ENCODE measurements at regions not wholly inside any gene's neighbourhood (a gene's known extent, or its start where the extent isn't known, plus 50 kb on each side); places are given as distances from the start of the nearest gene placed in this dataset.

DNA sequence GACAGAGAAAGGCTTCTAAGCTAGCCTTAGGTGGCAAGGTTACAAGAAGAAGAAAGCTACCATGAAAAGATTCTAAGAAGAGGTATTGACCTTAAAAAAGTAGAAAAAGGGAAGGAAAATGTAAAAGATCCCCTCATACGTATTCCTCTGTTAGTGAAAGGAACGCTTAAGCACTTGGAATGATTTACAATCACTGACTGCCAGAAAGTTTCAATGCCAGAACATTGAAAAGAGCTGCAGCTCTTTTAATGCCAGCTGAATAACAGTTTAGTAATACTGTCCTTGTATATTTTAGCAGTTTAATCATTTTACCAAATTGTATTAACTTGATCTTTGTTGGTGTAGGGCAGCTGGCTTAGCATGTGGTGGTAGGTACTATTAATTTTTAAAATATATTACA lies 650.7 kb downstream of the FAM181B start:
- Histone ChIP-seq H3K27me3 (ENCODE audit: insufficient read depth, insufficient read length) (no peaks in the 10 kb centered on the region), H3K4me3 (ENCODE audit: insufficient read length, low read depth) (no peak overlapping the region), H3K9ac (ENCODE audit: insufficient read length, low read depth) (no peak overlapping the region), H3K9me3 (ENCODE audit: insufficient read depth, low read length) (no peaks in the 10 kb centered on the region), H3K36me3 (ENCODE audit: insufficient read depth, insufficient read length, low read length) (no peaks in the 10 kb centered on the region), H3K4me1 (ENCODE audit: insufficient read depth, insufficient read length) (no peaks in the 10 kb centered on the region)
- TF ChIP-seq YY1 (IDR thresholded peaks at IDR 0.05; ENCODE audit: insufficient read depth, insufficient read length) = no peak
- DNase-seq (ENCODE audit: low read depth, low spot score) = no peak

GRCh38 chr11:82080160-82080559 lies 653.5 kb downstream of the FAM181B start:
- no peaks in the 10 kb centered on the region for H3K9me3 ChIP-seq (ENCODE audit: insufficient read depth, low read length)
- H3K36me3 ChIP-seq (ENCODE audit: insufficient read depth, insufficient read length, low read length) = no peaks in the 10 kb centered on the region
- TF ChIP-seq YY1 (IDR thresholded peaks at IDR 0.05; ENCODE audit: insufficient read depth, insufficient read length) (no peak), ZNF274 (IDR thresholded peaks at IDR 0.05; ENCODE audit: low read depth, low read length) (no peak)
- no peaks in the 10 kb centered on the region for H3K27me3 ChIP-seq (ENCODE audit: insufficient read depth, insufficient read length)
- no peaks in the 10 kb centered on the region for H3K4me1 ChIP-seq (ENCODE audit: insufficient read depth, insufficient read length)
- no peak overlapping the region for H3K9ac ChIP-seq (ENCODE audit: insufficient read length, low read depth)
- DNase-seq (ENCODE audit: low read depth, low spot score) = no peak
- H3K4me3 ChIP-seq (ENCODE audit: insufficient read length, low read depth) = no peak overlapping the region

DNA sequence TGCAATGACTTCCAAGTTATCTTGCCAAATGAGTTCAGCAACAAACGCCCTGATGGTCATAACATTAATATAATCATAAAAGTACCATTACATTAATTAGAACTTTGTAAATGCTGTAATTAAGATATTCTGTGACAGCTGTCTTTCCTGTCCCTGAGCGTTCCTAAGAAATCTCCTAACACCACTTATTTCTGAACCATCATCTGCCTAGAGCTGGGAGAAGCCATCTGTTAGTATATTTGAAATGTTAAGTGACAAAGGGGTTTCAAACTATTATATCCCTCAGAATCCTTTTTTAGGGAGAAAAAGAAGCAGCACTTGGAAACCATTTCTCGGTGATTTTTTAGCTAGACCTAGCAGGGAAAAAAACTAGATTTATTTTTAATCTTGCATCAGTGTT lies 657.5 kb downstream of the FAM181B start:
- TF ChIP-seq SUZ12 (IDR thresholded peaks at IDR 0.05; ENCODE audit: extremely low read depth, insufficient read depth, insufficient read length) (no peak), ZNF274 (IDR thresholded peaks at IDR 0.05; ENCODE audit: low read depth, low read length) (no peak), YY1 (IDR thresholded peaks at IDR 0.05; ENCODE audit: insufficient read depth, insufficient read length) (no peak)
- Histone ChIP-seq H3K4me3 (ENCODE audit: insufficient read length, low read depth) (no peak overlapping the region), H3K36me3 (ENCODE audit: insufficient read depth, insufficient read length, low read length) (no peaks in the 10 kb centered on the region), H3K27me3 (ENCODE audit: insufficient read depth, insufficient read length) (no peaks in the 10 kb centered on the region), H3K9me3 (ENCODE audit: insufficient read depth, low read length) (no peaks in the 10 kb centered on the region), H3K4me1 (ENCODE audit: insufficient read depth, insufficient read length) (no peaks in the 10 kb centered on the region), H3K9ac (ENCODE audit: insufficient read length, low read depth) (no peak overlapping the region)
- no peak for DNase-seq (ENCODE audit: low read depth, low spot score)

GRCh38 chr11:82059505-82059904 lies 674.2 kb downstream of the FAM181B start:
- TF ChIP-seq SUZ12 (IDR thresholded peaks at IDR 0.05; ENCODE audit: extremely low read depth, insufficient read depth, insufficient read length) (no peak), ZNF274 (IDR thresholded peaks at IDR 0.05; ENCODE audit: low read depth, low read length) (no peak), YY1 (IDR thresholded peaks at IDR 0.05; ENCODE audit: insufficient read depth, insufficient read length) (no peak)
- no peaks in the 10 kb centered on the region for H3K27me3 ChIP-seq (ENCODE audit: insufficient read depth, insufficient read length)
- no peaks in the 10 kb centered on the region for H3K9me3 ChIP-seq (ENCODE audit: insufficient read depth, low read length)

GRCh38 chr11:82056450-82056849 lies 677.2 kb downstream of the FAM181B start:
- no peak overlapping the region for H3K9ac ChIP-seq (ENCODE audit: insufficient read length, low read depth)
- no peaks in the 10 kb centered on the region for H3K9me3 ChIP-seq (ENCODE audit: insufficient read depth, low read length)
- no peak for TF ChIP-seq ZNF274 (IDR thresholded peaks at IDR 0.05; ENCODE audit: low read depth, low read length)
- no peak for TF ChIP-seq YY1 (IDR thresholded peaks at IDR 0.05; ENCODE audit: insufficient read depth, insufficient read length)
- TF ChIP-seq SUZ12 (IDR thresholded peaks at IDR 0.05; ENCODE audit: extremely low read depth, insufficient read depth, insufficient read length) = no peak
- H3K4me3 ChIP-seq (ENCODE audit: insufficient read length, low read depth) = no peak overlapping the region
- no peaks in the 10 kb centered on the region for H3K27me3 ChIP-seq (ENCODE audit: insufficient read depth, insufficient read length)
- no peak for DNase-seq (ENCODE audit: low read depth, low spot score)
- H3K36me3 ChIP-seq (ENCODE audit: insufficient read depth, insufficient read length, low read length) = no peaks in the 10 kb centered on the region
- H3K4me1 ChIP-seq (ENCODE audit: insufficient read depth, insufficient read length) = no peaks in the 10 kb centered on the region

More at GRCh38 chr11:82059505-82059904, 674.2 kb downstream of the FAM181B start:
- no peak for DNase-seq (ENCODE audit: low read depth, low spot score)
- Histone ChIP-seq H3K9ac (ENCODE audit: insufficient read length, low read depth) (no peak overlapping the region), H3K4me1 (ENCODE audit: insufficient read depth, insufficient read length) (no peaks in the 10 kb centered on the region), H3K36me3 (ENCODE audit: insufficient read depth, insufficient read length, low read length) (no peaks in the 10 kb centered on the region), H3K4me3 (ENCODE audit: insufficient read length, low read depth) (no peak overlapping the region)

DNA sequence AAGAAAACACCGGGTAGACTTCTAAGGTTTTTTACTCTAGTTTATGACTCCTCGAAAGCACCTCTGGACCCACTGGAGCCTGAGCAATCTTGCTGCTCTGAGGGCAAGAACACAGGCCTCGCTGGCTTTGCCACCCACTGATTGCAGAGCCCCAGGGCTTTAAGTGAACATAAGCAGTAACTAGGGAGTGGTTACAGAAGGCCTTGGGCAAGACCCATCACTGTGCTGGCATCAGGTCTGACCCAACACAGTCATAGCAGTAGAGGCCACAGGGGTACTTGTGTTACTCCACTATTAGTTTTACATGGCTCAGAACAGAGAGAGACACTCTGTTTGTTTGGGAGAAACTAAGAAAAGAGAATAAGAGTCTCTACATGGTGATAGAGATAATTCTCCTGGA lies 684.5 kb downstream of the FAM181B start:
- TF ChIP-seq YY1 (IDR thresholded peaks at IDR 0.05; ENCODE audit: insufficient read depth, insufficient read length) = no peak
- H3K4me1 ChIP-seq (ENCODE audit: insufficient read depth, insufficient read length) = no peaks in the 10 kb centered on the region
- no peak for DNase-seq (ENCODE audit: low read depth, low spot score)
- no peak overlapping the region for H3K4me3 ChIP-seq (ENCODE audit: insufficient read length, low read depth)
- H3K27me3 ChIP-seq (ENCODE audit: insufficient read depth, insufficient read length) = no peaks in the 10 kb centered on the region
- no peaks in the 10 kb centered on the region for H3K9me3 ChIP-seq (ENCODE audit: insufficient read depth, low read length)
- H3K9ac ChIP-seq (ENCODE audit: insufficient read length, low read depth) = no peak overlapping the region
- no peaks in the 10 kb centered on the region for H3K36me3 ChIP-seq (ENCODE audit: insufficient read depth, insufficient read length, low read length)

DNA sequence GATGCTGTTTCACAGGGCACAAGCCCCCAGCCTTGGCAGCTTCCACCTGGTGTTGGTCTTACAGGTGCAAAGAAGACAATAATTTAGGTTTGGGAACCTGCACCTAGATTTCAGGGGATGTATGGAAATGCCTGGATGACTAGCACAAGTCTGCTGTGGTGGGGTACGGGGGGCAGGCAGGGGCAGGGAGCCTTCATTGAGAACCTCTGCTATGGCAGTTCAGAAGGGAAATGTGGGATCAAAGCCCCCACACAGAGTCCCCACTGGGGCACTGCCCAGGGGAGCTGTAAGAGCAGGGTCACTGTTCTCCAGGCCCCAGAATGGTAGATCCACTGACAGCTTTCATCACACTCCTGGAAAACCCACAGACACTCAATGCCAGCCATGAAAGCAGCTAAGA lies 686.5 kb downstream of the FAM181B start:
- Histone ChIP-seq H3K4me1 (ENCODE audit: insufficient read depth, insufficient read length) (no peaks in the 10 kb centered on the region), H3K27me3 (ENCODE audit: insufficient read depth, insufficient read length) (no peaks in the 10 kb centered on the region), H3K9me3 (ENCODE audit: insufficient read depth, low read length) (no peaks in the 10 kb centered on the region), H3K36me3 (ENCODE audit: insufficient read depth, insufficient read length, low read length) (no peaks in the 10 kb centered on the region), H3K9ac (ENCODE audit: insufficient read length, low read depth) (no peak overlapping the region), H3K4me3 (ENCODE audit: insufficient read length, low read depth) (no peak overlapping the region)
- no peak for DNase-seq (ENCODE audit: low read depth, low spot score)
- TF ChIP-seq ZNF274 (IDR thresholded peaks at IDR 0.05; ENCODE audit: low read depth, low read length) (no peak), SUZ12 (IDR thresholded peaks at IDR 0.05; ENCODE audit: extremely low read depth, insufficient read depth, insufficient read length) (no peak), YY1 (IDR thresholded peaks at IDR 0.05; ENCODE audit: insufficient read depth, insufficient read length) (no peak)

DNA sequence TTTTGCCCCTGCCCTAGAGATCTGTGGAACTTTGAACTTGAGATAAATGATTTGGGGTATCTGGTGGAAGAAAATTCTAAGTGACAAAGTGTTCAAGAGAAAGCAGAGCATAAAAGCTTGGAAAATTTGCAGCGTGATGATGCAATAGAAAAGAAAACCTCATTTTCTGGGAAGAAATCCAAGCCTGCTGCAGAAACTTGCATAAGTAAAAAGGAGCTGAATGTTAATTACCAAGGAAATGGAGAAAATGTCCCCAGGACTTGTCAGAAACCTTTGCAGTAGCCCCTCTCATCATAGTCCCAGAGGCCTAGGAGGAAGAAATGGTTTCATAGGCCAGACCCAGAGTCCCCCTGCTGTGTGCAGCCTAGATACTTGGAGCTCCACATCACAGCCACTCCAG lies 686.9 kb downstream of the FAM181B start:
- Histone ChIP-seq H3K36me3 (ENCODE audit: insufficient read depth, insufficient read length, low read length) (no peaks in the 10 kb centered on the region), H3K9me3 (ENCODE audit: insufficient read depth, low read length) (no peaks in the 10 kb centered on the region), H3K4me3 (ENCODE audit: insufficient read length, low read depth) (no peak overlapping the region), H3K4me1 (ENCODE audit: insufficient read depth, insufficient read length) (no peaks in the 10 kb centered on the region), H3K9ac (ENCODE audit: insufficient read length, low read depth) (no peak overlapping the region), H3K27me3 (ENCODE audit: insufficient read depth, insufficient read length) (no peaks in the 10 kb centered on the region)
- no peak for DNase-seq (ENCODE audit: low read depth, low spot score)
- TF ChIP-seq ZNF274 (IDR thresholded peaks at IDR 0.05; ENCODE audit: low read depth, low read length) = no peak
- no peak for TF ChIP-seq SUZ12 (IDR thresholded peaks at IDR 0.05; ENCODE audit: extremely low read depth, insufficient read depth, insufficient read length)
- no peak for TF ChIP-seq YY1 (IDR thresholded peaks at IDR 0.05; ENCODE audit: insufficient read depth, insufficient read length)
